ENCODE measurements at regions not wholly inside any gene's neighbourhood (a gene's known extent, or its start where the extent isn't known, plus 50 kb on each side); places are given as distances from the start of the nearest gene placed in this dataset.
"Not testable (repeated sequence)": the region's sequence is repeated elsewhere in the genome, so short reads cannot be mapped to it uniquely, and the experiment has no call there.

- no peak for DNase-seq (ENCODE audit: low read depth, low spot score)
Measured at GRCh38 chr22:48422900-48423480, 1404.7 kb downstream of the BRD1 start.

GRCh38 chr22:48418831-48419230 is 1408.8 kb downstream of the BRD1 start:
- DNase-seq (ENCODE audit: low read depth, low spot score): no peak

GRCh38 chr22:48417225-48418070 is 1410.2 kb downstream of the BRD1 start:
- no peak for DNase-seq (ENCODE audit: low read depth, low spot score)

GRCh38 chr22:48416396-48417224 is 1411.1 kb downstream of the BRD1 start:
- no peak for DNase-seq (ENCODE audit: low read depth, low spot score)

GRCh38 chr22:48415520-48415919 is 1412.2 kb downstream of the BRD1 start:
- DNase-seq (ENCODE audit: low read depth, low spot score): no peak

- DNase-seq (ENCODE audit: low read depth, low spot score): no peak
Measured at GRCh38 chr22:48414651-48415050, 1413.0 kb downstream of the BRD1 start.

- DNase-seq (ENCODE audit: low read depth, low spot score): not testable (repeated sequence)
Measured at GRCh38 chr22:48412931-48413330, 1414.7 kb downstream of the BRD1 start.

- DNase-seq (ENCODE audit: low read depth, low spot score): no peak
Measured at GRCh38 chr22:48410536-48410935, 1417.1 kb downstream of the BRD1 start.

GRCh38 chr22:48407256-48407955 is 1420.3 kb downstream of the BRD1 start:
- DNase-seq (ENCODE audit: low read depth, low spot score): no peak

- DNase-seq (ENCODE audit: low read depth, low spot score): no peak
Measured at GRCh38 chr22:48406161-48406560, 1421.5 kb downstream of the BRD1 start.

- DNase-seq (ENCODE audit: low read depth, low spot score): no peak
Measured at GRCh38 chr22:48405741-48406140, 1421.9 kb downstream of the BRD1 start.

- no peak for DNase-seq (ENCODE audit: low read depth, low spot score)
Measured at GRCh38 chr22:48404801-48405447, 1422.7 kb downstream of the BRD1 start.

- no peak for DNase-seq (ENCODE audit: low read depth, low spot score)
Measured at GRCh38 chr22:48403521-48404403, 1423.9 kb downstream of the BRD1 start.

GRCh38 chr22:48402591-48403031 is 1425.1 kb downstream of the BRD1 start:
- DNase-seq (ENCODE audit: low read depth, low spot score): no peak

GRCh38 chr22:48401523-48401922 is 1426.2 kb downstream of the BRD1 start:
- not testable (repeated sequence) for DNase-seq (ENCODE audit: low read depth, low spot score)

- no peak for DNase-seq (ENCODE audit: low read depth, low spot score)
Measured at GRCh38 chr22:48398181-48398905, 1429.3 kb downstream of the BRD1 start.

- no peak for DNase-seq (ENCODE audit: low read depth, low spot score)
Measured at GRCh38 chr22:48397531-48398180, 1430.0 kb downstream of the BRD1 start.

GRCh38 chr22:48396785-48397530 is 1430.7 kb downstream of the BRD1 start:
- DNase-seq (ENCODE audit: low read depth, low spot score): no peak
